A549 (cell line): ENCODE measurements at regions not wholly inside any gene's neighbourhood (a gene's known extent, or its start where the extent isn't known, plus 50 kb on each side); places are given as distances from the start of the nearest gene placed in this dataset.

Experiments
- ATAC-seq, 2 experiments: fragments of 200-7000 bp in 1 of 2; fragments of >200 bp in 1 of 2; cut with Nextera tagmentation in 1 of 2; cut with Tn5 transposase in 1 of 2; 3 replicates each; pipeline versions ENCODE4 v1.8.0 to v1.9.1; 2018 to 2020; ENCODE audit warnings: mild to moderate bottlenecking in 1 of 2, moderate library complexity in 1 of 2
- CTCF ChIA-PET: fragments of 300-600 bp; sonication (Branson Sonifier 250); formaldehyde crosslinking; extraction: SDS; loops from one replicate; lab custom pipeline; 2021; ENCODE audit warnings: antibody characterized with exemption, inconsistent platforms; lab: Yijun Ruan, JAX
- POLR2A ChIA-PET: fragments of 350-600 bp; formaldehyde crosslinking; extraction: SDS; loops from one replicate; lab custom pipeline; 2021; ENCODE audit warnings: antibody characterized with exemption, inconsistent platforms; lab: Yijun Ruan, JAX
- DNase-seq, 2 experiments: peaks; one replicate each; pipeline versions ENCODE4 v3.0.0 to v3.0.0-alpha.2; 2011 to 2016; ENCODE audit warnings: low read depth in 1 of 2, low spot score in 1 of 2
- FAIRE-seq: peaks from 2 replicates; lab custom pipeline; 2011; peaks lifted over from hg19 to GRCh38; lab: Jason Lieb, UNC
- H3K27ac ChIP-seq, 2 experiments: fragments of >200 bp; sonication (Bioruptor Twin); formaldehyde crosslinking; 3 replicates each; pipeline ENCODE4 v1.5.1; 2016 to 2017
- H3K4me1 ChIP-seq: fragments of >200 bp; sonication (Bioruptor Twin); formaldehyde crosslinking; 3 replicates; pipeline ENCODE4 v1.6.1; 2016
- H3K4me2 ChIP-seq: fragments of >200 bp; sonication (Bioruptor Twin); formaldehyde crosslinking; 3 replicates; pipeline ENCODE4 v1.6.1; 2016
- H3K4me3 ChIP-seq: fragments of >200 bp; sonication (Bioruptor Twin); formaldehyde crosslinking; 3 replicates; pipeline ENCODE4 v1.5.1; 2016
- H3K9me3 ChIP-seq: fragments of >200 bp; sonication (Bioruptor Twin); formaldehyde crosslinking; 3 replicates; pipeline ENCODE4 v1.6.1; 2016
- BHLHE40 ChIP-seq: IDR thresholded peaks from 2 replicates; pipeline ENCODE4 v1.6.1; 2012; ENCODE audit warnings: low read depth, low read length, inconsistent platforms
- CBX8 ChIP-seq: fragments of 200-600 bp; sonication (generic); IDR thresholded peaks from 2 replicates; pipeline ENCODE4 v1.6.1; 2016
- CHD2 ChIP-seq: fragments of 150-350 bp; IDR thresholded peaks from 2 replicates; pipeline ENCODE4 v1.6.1; 2014; ENCODE audit warnings: low read length; ENCODE audit not compliant: partially characterized antibody
- ELK1 ChIP-seq: fragments of 150-350 bp; IDR thresholded peaks from 2 replicates; pipeline ENCODE4 v1.6.1; 2014; ENCODE audit warnings: low read depth, mild to moderate bottlenecking, low read length
- GATA3 ChIP-seq: IDR thresholded peaks from 2 replicates; pipeline ENCODE4 v1.6.1; 2012; ENCODE audit warnings: borderline replicate concordance
- HEYL ChIP-seq: fragments of 250-450 bp; sonication (Bioruptor Pico); IDR thresholded peaks from 2 replicates; pipeline ENCODE4 v1.8.0; 2021; ENCODE audit warnings: mild to moderate bottlenecking, moderate library complexity
- HOXA7 ChIP-seq: fragments of 250-450 bp; sonication (Bioruptor Pico); IDR thresholded peaks from 2 replicates; pipeline ENCODE4 v1.5.0; 2020; ENCODE audit warnings: mild to moderate bottlenecking, moderate library complexity
- HOXB13 ChIP-seq: fragments of 250-450 bp; sonication (Bioruptor Pico); IDR thresholded peaks from 2 replicates; pipeline ENCODE4 v1.5.0; 2020; ENCODE audit warnings: low read depth, mild to moderate bottlenecking, moderate library complexity
- JUN ChIP-seq, 2 experiments: fragments of >200 bp; sonication (Bioruptor Twin); formaldehyde crosslinking; IDR thresholded peaks; 2 replicates in 1 of 2; 3 replicates in 1 of 2; pipeline ENCODE4 v1.6.1; 2016 to 2017
- KDM1A ChIP-seq: fragments of 200-600 bp; sonication (generic); IDR thresholded peaks from 2 replicates; pipeline ENCODE4 v1.6.1; 2016; ENCODE audit warnings: low read depth, mild to moderate bottlenecking
- MAZ ChIP-seq: fragments of 150-350 bp; IDR thresholded peaks from 2 replicates; pipeline ENCODE4 v1.6.1; 2014; ENCODE audit warnings: antibody characterized with exemption, low read depth, low read length, borderline replicate concordance
- MYC ChIP-seq: IDR thresholded peaks from 2 replicates; pipeline ENCODE4 v1.6.1; 2012; ENCODE audit warnings: mild to moderate bottlenecking, inconsistent platforms, low read length, improper control_type of control experiment, borderline replicate concordance
- TP53 ChIP-seq: fragments of 250-450 bp; sonication (Bioruptor Pico); IDR thresholded peaks from 2 replicates; pipeline ENCODE4 v1.5.0; 2021; ENCODE audit warnings: mild to moderate bottlenecking, moderate library complexity
- ZC3H11A ChIP-seq: fragments of 450-650 bp; IDR thresholded peaks from 2 replicates; pipeline ENCODE4 v1.6.1; 2014; ENCODE audit warnings: antibody characterized with exemption, mild to moderate bottlenecking
- ZNF302 ChIP-seq: fragments of 250-450 bp; sonication (Bioruptor Pico); IDR thresholded peaks from 2 replicates; pipeline ENCODE4 v1.9.0; 2021; ENCODE audit warnings: inconsistent platforms, mild to moderate bottlenecking, moderate library complexity
- WGBS: methylation state at CpG from one replicate; pipeline ENCODE4 v1.1.6; 2017; ENCODE audit errors: missing lambda C conversion rate; 5-methylcytosine and 5-hydroxymethylcytosine counted together
- TF ChIP-seq, protein P1 (sequence below): fragments of >200 bp; sonication (Bioruptor Twin); formaldehyde crosslinking; IDR thresholded peaks from 3 replicates; pipeline ENCODE4 v1.5.1; 2016
- TF ChIP-seq, protein P2 (sequence below): IDR thresholded peaks from 2 replicates; pipeline ENCODE4 v1.6.1; 2012
- TF ChIP-seq, protein P3 (sequence below): IDR thresholded peaks from 2 replicates; pipeline ENCODE4 v1.6.1; 2012
- TF ChIP-seq, protein P4 (sequence below): fragments of 250-450 bp; sonication (Bioruptor Pico); IDR thresholded peaks from 2 replicates; pipeline ENCODE4 v1.5.0; 2020; ENCODE audit warnings: low read depth, mild to moderate bottlenecking, moderate library complexity

- H3K27ac ChIP-seq, result no peak overlapping the region
- FAIRE-seq (no peak), DNase-seq (no peak)
- 87% methylated on average over 5 of the region's 7 CpGs for WGBS
- no peaks in the 10 kb centered on the region for H3K9me3 ChIP-seq
- POLR2A ChIA-PET, result no interaction called here
- H3K4me3 ChIP-seq, result no peak overlapping the region
- H3K4me1 ChIP-seq, result 0 out of 3 replicates have a peak, but pooled peaks cover 7% of the 10 kb centered on the region
- no peak for TF ChIP-seq TP53 (CRISPR knock-in tag)
- TF ChIP-seq CHD2, result no peak
- TF ChIP-seq, protein P1, sequence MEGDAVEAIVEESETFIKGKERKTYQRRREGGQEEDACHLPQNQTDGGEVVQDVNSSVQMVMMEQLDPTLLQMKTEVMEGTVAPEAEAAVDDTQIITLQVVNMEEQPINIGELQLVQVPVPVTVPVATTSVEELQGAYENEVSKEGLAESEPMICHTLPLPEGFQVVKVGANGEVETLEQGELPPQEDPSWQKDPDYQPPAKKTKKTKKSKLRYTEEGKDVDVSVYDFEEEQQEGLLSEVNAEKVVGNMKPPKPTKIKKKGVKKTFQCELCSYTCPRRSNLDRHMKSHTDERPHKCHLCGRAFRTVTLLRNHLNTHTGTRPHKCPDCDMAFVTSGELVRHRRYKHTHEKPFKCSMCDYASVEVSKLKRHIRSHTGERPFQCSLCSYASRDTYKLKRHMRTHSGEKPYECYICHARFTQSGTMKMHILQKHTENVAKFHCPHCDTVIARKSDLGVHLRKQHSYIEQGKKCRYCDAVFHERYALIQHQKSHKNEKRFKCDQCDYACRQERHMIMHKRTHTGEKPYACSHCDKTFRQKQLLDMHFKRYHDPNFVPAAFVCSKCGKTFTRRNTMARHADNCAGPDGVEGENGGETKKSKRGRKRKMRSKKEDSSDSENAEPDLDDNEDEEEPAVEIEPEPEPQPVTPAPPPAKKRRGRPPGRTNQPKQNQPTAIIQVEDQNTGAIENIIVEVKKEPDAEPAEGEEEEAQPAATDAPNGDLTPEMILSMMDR, result no peak
- TF ChIP-seq, protein P2, sequence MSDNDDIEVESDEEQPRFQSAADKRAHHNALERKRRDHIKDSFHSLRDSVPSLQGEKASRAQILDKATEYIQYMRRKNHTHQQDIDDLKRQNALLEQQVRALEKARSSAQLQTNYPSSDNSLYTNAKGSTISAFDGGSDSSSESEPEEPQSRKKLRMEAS, result no peak
- TF ChIP-seq HEYL (CRISPR knock-in tag), result no peak
- TF ChIP-seq, protein P3, sequence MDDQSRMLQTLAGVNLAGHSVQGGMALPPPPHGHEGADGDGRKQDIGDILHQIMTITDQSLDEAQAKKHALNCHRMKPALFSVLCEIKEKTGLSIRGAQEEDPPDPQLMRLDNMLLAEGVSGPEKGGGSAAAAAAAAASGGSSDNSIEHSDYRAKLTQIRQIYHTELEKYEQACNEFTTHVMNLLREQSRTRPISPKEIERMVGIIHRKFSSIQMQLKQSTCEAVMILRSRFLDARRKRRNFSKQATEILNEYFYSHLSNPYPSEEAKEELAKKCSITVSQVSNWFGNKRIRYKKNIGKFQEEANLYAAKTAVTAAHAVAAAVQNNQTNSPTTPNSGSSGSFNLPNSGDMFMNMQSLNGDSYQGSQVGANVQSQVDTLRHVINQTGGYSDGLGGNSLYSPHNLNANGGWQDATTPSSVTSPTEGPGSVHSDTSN, result no peak
- TF ChIP-seq HOXB13, result no peak
- TF ChIP-seq MYC, result no peak
- no peak for TF ChIP-seq KDM1A
- TF ChIP-seq GATA3, result no peak
- TF ChIP-seq ELK1, result no peak
- TF ChIP-seq CBX8, result no peak
- TF ChIP-seq, protein P4, sequence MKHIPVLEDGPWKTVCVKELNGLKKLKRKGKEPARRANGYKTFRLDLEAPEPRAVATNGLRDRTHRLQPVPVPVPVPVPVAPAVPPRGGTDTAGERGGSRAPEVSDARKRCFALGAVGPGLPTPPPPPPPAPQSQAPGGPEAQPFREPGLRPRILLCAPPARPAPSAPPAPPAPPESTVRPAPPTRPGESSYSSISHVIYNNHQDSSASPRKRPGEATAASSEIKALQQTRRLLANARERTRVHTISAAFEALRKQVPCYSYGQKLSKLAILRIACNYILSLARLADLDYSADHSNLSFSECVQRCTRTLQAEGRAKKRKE (CRISPR knock-in tag), result no peak
- no peak for TF ChIP-seq BHLHE40
- TF ChIP-seq HOXA7, result no peak
- TF ChIP-seq, all 56 proteins: peak for 0
- ATAC-seq, result no peak
- H3K4me2 ChIP-seq, result no peak overlapping the region
- CTCF ChIA-PET, result interaction anchor here (1.8 to 3.4 kb wide), 2 partner anchors 10 to 133 kb away, joined by 3 to 19 read pairs; no protein-coding TSS in a partner anchor
Observed at GRCh38 chr7:33761449-33762080, 143.8 kb upstream of the BMPER start.

DNA sequence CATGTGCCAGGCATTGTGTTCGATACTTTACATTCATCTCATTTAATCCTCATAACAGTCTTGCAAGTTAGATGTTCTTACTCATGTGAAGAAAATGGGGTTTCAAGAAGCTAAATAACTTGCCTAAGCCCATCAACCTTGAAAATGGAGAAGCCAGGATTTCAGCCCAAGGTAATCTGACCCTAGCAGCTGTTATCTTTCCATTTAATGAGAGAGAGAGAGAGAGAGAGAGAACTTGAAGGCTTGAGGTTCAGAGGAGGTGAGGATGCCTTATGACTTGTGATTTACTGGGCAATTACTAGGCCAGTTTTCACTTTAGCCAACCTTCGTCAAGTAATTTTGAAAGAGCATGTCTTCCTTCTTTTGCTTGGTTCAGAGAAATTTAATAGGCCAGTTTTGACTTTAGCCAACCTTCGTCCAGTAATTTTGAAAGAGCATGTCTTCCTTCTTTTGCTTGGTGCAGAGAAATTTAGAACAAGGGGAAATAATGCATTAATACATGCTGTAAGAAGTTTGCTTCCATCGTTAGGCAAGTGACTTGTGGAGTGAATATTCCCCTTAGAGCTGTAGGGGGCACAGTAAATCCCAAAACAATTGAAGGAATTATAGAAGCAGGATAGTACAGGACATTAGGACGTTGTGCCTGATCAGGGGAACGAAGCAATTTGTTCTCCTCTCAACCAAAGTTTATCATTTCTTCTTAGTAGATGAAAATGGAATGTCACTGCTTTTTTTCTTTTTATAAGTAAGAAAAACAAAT lies 143.0 kb upstream of the BMPER start:
- POLR2A ChIA-PET, result no interaction called here
- ATAC-seq (no peak), DNase-seq (no peak), FAIRE-seq (no peak)
- no peak overlapping the region for H3K27ac ChIP-seq
- TF ChIP-seq MAZ, result no peak
- TF ChIP-seq MYC, result no peak
- TF ChIP-seq ZNF302 (CRISPR knock-in tag), result no peak
- no peak for TF ChIP-seq JUN (IDR thresholded peaks at IDR 0.05)
- no peak for TF ChIP-seq ZC3H11A
- CTCF ChIA-PET, result interaction anchor here (1.8 kb wide), 1 partner anchor 9 kb away, joined by 3 read pairs; no protein-coding TSS in a partner anchor
- no peak overlapping the region for H3K4me2 ChIP-seq
- H3K9me3 ChIP-seq, result no peaks in the 10 kb centered on the region
- H3K4me1 ChIP-seq, result 0 out of 3 replicates have a peak, but pooled peaks cover 7% of the 10 kb centered on the region
- H3K4me3 ChIP-seq, result no peak overlapping the region
- WGBS, result 67% methylated on average over 6 of the region's 6 CpGs
